Panc1 (cell line): ENCODE measurements at regions not wholly inside any gene's neighbourhood (a gene's known extent, or its start where the extent isn't known, plus 50 kb on each side); places are given as distances from the start of the nearest gene placed in this dataset.

Experiments
- ATAC-seq: fragments of 200-7000 bp; cut with Tn5 transposase; 2 replicates; pipeline ENCODE4 v1.9.1; 2020; ENCODE audit warnings: mild to moderate bottlenecking, moderate library complexity
- BruUV-seq: library from RNA; stranded (reverse); fragments of 400-500 nt; replicated peaks from 2 replicates; lab custom pipeline; 2021; lab: Mats Ljungman, UMichigan
- CTCF ChIA-PET: fragments of 300-600 bp; sonication (Branson Sonifier 250); formaldehyde crosslinking; loops from one replicate; lab custom pipeline; 2022; ENCODE audit warnings: antibody characterized with exemption; lab: Charles Lee
- POLR2A ChIA-PET: fragments of 300-600 bp; sonication (Branson Sonifier 250); formaldehyde crosslinking; loops from one replicate; lab custom pipeline; 2022; ENCODE audit warnings: antibody characterized with exemption; lab: Charles Lee
- DNase-seq: peaks from one replicate; pipeline ENCODE4 v3.0.0-alpha.2; 2010; ENCODE audit warnings: low read depth, low spot score
- H3K27ac ChIP-seq: 2 replicates; pipeline ENCODE4 v1.5.1; 2011; ENCODE audit warnings: mild to moderate bottlenecking, low read length, inconsistent platforms
- H3K27me3 ChIP-seq: fragments of 200-500 bp; sonication (Bioruptor generic); 2 replicates; pipeline ENCODE4 v1.6.0; 2014; ENCODE audit warnings: low read length, inconsistent platforms; ENCODE audit not compliant: control insufficient read depth, insufficient read depth
- H3K36me3 ChIP-seq: fragments of 200-500 bp; sonication (Bioruptor generic); 2 replicates; pipeline ENCODE4 v1.5.1; 2014; ENCODE audit warnings: inconsistent platforms, mild to moderate bottlenecking, low read length, moderate library complexity; ENCODE audit not compliant: control insufficient read depth, insufficient read depth
- H3K4me1 ChIP-seq: 2 replicates; pipeline ENCODE4 v1.5.1; 2011; ENCODE audit warnings: inconsistent platforms, mild to moderate bottlenecking, low read length, moderate library complexity; ENCODE audit not compliant: control insufficient read depth, insufficient read depth
- H3K4me3 ChIP-seq, 2 experiments: 2 replicates each; pipeline ENCODE4 v1.5.1; 2011 to 2012; ENCODE audit warnings: low read depth in 2 of 2, low read length in 2 of 2, mild to moderate bottlenecking in 2 of 2, inconsistent platforms in 1 of 2, moderate library complexity in 1 of 2
- H3K9me3 ChIP-seq: fragments of 200-500 bp; sonication (Bioruptor generic); 2 replicates; pipeline ENCODE4 v1.5.1; 2014; ENCODE audit warnings: low read depth, mild to moderate bottlenecking, inconsistent platforms, low read length, moderate library complexity; ENCODE audit not compliant: control insufficient read depth, insufficient read depth
- CTCF ChIP-seq: fragments of 450-650 bp; IDR thresholded peaks from 2 replicates; pipeline ENCODE4 v1.5.1; 2017; ENCODE audit warnings: mild to moderate bottlenecking
- POLR2AphosphoS5 ChIP-seq: IDR thresholded peaks from 2 replicates; pipeline ENCODE4 v1.6.1; 2012; ENCODE audit warnings: mild to moderate bottlenecking, low read depth, low read length, moderate library complexity
- SIN3A ChIP-seq: IDR thresholded peaks from 2 replicates; pipeline ENCODE4 v1.6.1; 2012; ENCODE audit warnings: low read depth, mild to moderate bottlenecking, low read length, moderate library complexity, borderline replicate concordance; ENCODE audit not compliant: insufficient read depth
- TCF7L2 ChIP-seq: IDR thresholded peaks from 2 replicates; pipeline ENCODE4 v1.6.1; 2011; ENCODE audit warnings: mild to moderate bottlenecking, low read depth, low read length, inconsistent platforms
- in situ Hi-C: cut with HindIII; loops from 2 replicates; pipeline ENCODE4 v1.10.0; 2016; ENCODE audit warnings: low sequenced_read_pairs, low pct_unique_long_range_greater_than_20kb
- intact Hi-C: fragments of 100-400 bp; cut with micrococcal nuclease; formaldehyde crosslinking; loops from one replicate; pipeline ENCODE4 v1.10.0; 2022; ENCODE audit not compliant: unreplicated experiment
- TF ChIP-seq, protein P1 (sequence below), 2 experiments: IDR thresholded peaks; 2 replicates each; pipeline ENCODE4 v1.6.1; 2011 to 2012; ENCODE audit warnings: low read depth in 2 of 2, control low read depth in 1 of 2, low read length in 1 of 2, mild to moderate bottlenecking in 1 of 2, moderate library complexity in 1 of 2; ENCODE audit not compliant: insufficient read depth in 1 of 2

- DNase-seq (peak; percentile 13), ATAC-seq (no peak)
- ChIA-PET CTCF (no interaction called here), POLR2A (interaction anchor here (0.7 kb wide), 1 partner anchor 54 kb away, joined by 6 read pairs; no protein-coding TSS in a partner anchor)
- Histone ChIP-seq H3K9me3 (no peaks in the 10 kb centered on the region), H3K27me3 (peaks cover 13% of the 10 kb centered on the region), H3K27ac (no peak overlapping the region), H3K4me1 (no peaks in the 10 kb centered on the region), H3K36me3 (no peaks in the 10 kb centered on the region), H3K4me3 (no peak overlapping the region)
- BruUV-seq = no TSS peak
- in situ Hi-C loops (no loop called here), intact Hi-C loops (no loop called here)
- no peak for TF ChIP-seq POLR2AphosphoS5
Measured at GRCh38 chr16:22638393-22639206, 127.9 kb downstream of the NPIPB5 start.

DNA sequence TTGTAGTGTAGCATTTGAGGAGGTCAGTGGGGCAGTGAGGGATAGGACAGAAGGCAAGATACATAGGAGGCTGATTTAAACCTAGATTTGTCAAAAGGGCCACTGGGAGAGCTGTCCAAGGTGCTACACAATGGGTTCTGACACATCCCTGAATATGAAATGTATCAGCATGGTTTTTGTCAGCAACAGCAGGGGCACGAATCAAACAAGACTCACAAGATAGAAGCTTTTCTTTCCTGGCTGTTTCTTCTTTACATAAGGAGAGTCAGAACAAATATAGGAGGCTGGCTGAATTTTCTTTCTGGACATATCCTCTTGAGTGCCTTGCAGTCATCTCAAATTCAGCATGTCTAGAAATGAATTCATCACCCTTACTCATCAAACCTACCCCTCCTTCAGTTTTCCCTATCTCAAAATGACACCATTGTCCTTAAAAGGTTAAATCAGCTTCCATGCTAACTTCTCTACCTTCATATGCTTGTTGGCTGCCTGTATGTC, 130.5 kb downstream of the NPIPB5 start:
- intact Hi-C loops (no loop called here), in situ Hi-C loops (no loop called here)
- H3K27ac ChIP-seq = no peak overlapping the region
- TF ChIP-seq, protein P1, sequence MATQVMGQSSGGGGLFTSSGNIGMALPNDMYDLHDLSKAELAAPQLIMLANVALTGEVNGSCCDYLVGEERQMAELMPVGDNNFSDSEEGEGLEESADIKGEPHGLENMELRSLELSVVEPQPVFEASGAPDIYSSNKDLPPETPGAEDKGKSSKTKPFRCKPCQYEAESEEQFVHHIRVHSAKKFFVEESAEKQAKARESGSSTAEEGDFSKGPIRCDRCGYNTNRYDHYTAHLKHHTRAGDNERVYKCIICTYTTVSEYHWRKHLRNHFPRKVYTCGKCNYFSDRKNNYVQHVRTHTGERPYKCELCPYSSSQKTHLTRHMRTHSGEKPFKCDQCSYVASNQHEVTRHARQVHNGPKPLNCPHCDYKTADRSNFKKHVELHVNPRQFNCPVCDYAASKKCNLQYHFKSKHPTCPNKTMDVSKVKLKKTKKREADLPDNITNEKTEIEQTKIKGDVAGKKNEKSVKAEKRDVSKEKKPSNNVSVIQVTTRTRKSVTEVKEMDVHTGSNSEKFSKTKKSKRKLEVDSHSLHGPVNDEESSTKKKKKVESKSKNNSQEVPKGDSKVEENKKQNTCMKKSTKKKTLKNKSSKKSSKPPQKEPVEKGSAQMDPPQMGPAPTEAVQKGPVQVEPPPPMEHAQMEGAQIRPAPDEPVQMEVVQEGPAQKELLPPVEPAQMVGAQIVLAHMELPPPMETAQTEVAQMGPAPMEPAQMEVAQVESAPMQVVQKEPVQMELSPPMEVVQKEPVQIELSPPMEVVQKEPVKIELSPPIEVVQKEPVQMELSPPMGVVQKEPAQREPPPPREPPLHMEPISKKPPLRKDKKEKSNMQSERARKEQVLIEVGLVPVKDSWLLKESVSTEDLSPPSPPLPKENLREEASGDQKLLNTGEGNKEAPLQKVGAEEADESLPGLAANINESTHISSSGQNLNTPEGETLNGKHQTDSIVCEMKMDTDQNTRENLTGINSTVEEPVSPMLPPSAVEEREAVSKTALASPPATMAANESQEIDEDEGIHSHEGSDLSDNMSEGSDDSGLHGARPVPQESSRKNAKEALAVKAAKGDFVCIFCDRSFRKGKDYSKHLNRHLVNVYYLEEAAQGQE (IDR thresholded peaks at IDR 0.05; ENCODE audit: insufficient read depth in 1 of 2, low read depth in 2 of 2, low read length in 1 of 2) = peak; percentile 91 to 93
- TF ChIP-seq CTCF = no peak
- no peaks in the 10 kb centered on the region for H3K9me3 ChIP-seq
- H3K27me3 ChIP-seq = peaks cover 26% of the 10 kb centered on the region
- CTCF ChIA-PET = no interaction called here
- no TSS peak for BruUV-seq
- POLR2A ChIA-PET = no interaction called here
- H3K4me3 ChIP-seq = no peak overlapping the region
- H3K36me3 ChIP-seq = no peaks in the 10 kb centered on the region
- DNase-seq (no peak), ATAC-seq (no peak)
- H3K4me1 ChIP-seq = no peaks in the 10 kb centered on the region

DNA sequence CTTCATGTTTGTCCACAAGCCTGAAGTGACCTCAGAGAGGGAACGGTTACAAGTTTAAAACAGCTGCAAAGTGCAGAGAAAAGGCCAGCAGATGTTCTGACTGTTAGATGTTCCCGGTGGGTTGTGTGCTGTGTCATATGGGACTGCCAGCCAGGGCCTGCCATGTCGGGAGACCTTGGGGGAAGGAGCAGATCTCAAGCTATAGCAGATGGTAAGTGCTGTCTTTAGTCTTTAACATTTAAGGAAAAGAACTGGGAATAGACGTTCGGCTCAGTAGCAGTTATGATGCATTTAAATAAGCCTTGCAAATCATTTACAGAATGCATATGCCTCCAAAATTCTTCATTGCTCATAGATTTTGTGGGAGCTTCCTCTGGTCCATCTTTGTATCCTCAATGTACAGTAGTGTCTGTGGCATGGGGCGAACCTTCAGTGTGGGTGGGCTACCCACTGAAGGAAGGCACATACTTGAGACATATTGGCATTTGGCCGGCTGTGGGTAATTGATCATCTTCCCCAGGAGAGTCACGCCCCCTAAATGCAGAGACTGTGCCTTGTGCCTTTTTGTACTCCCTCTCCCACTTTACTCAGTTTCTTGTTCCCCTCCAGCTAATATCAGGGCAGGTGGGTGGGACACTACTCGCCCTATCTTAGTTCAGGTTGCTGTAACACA, 131.9 kb downstream of the NPIPB5 start:
- no peak overlapping the region for H3K27ac ChIP-seq
- no peaks in the 10 kb centered on the region for H3K36me3 ChIP-seq
- intact Hi-C loops = no loop called here
- BruUV-seq = no TSS peak
- ATAC-seq (no peak), DNase-seq (no peak)
- in situ Hi-C loops = no loop called here
- TF ChIP-seq SIN3A (no peak), CTCF (no peak), POLR2AphosphoS5 (no peak), TCF7L2 (no peak)
- TF ChIP-seq, protein P1 (IDR thresholded peaks at IDR 0.05; ENCODE audit: insufficient read depth in 1 of 2, low read depth in 2 of 2, low read length in 1 of 2) = no peak
- POLR2A ChIA-PET = no interaction called here
- H3K27me3 ChIP-seq = peaks cover 36% of the 10 kb centered on the region
- no peaks in the 10 kb centered on the region for H3K9me3 ChIP-seq
- H3K4me3 ChIP-seq = no peak overlapping the region
- H3K4me1 ChIP-seq = no peaks in the 10 kb centered on the region
- CTCF ChIA-PET = no interaction called here
